ENCODE measurements at regions not wholly inside any gene's neighbourhood (a gene's known extent, or its start where the extent isn't known, plus 50 kb on each side); places are given as distances from the start of the nearest gene placed in this dataset.

GRCh38 chr12:124622331-124622730 is 54.9 kb upstream of the NCOR2 start:
- 61% methylated on average over 5 of the region's 7 CpGs for WGBS (ENCODE audit: insufficient coverage)
- peaks cover 2 to 5% of the 10 kb centered on the region in 2 donors for H3K36me3 Mint-ChIP-seq
- DNase-seq: peak; percentile 74 to 81 (median 80)
- Histone ChIP-seq H3K4me1 (ENCODE audit: control insufficient read depth in 1 of 2, insufficient read depth in 2 of 2, low read length in 2 of 2) (peaks cover 63 to 72% of the 10 kb centered on the region in 2 donors), H4K20me1 (ENCODE audit: insufficient read depth, low read length) (no peaks in the 10 kb centered on the region), H2AFZ (ENCODE audit: insufficient read depth, low read depth, low read length, poor library complexity, severe bottlenecking) (no peak overlapping the region), H3K4me2 (replicated peaks; ENCODE audit: extremely low read depth, low read length, poor library complexity, severe bottlenecking) (peak overlapping the region; percentile 22), H3K36me3 (replicated peaks in 1 of 2; ENCODE audit: control insufficient read depth in 1 of 2, insufficient read depth in 2 of 2, low read length in 2 of 2) (no peaks in the 10 kb centered on the region), H3K9ac (ENCODE audit: insufficient read depth, low read length, poor library complexity, severe bottlenecking) (no peak overlapping the region), H3K27ac (ENCODE audit: low read depth in 1 of 2, low read length in 2 of 2) (peak overlapping the region; percentile 4 to 64), H3K79me2 (ENCODE audit: insufficient read depth, low read length) (no peaks in the 10 kb centered on the region), H3K4me3 (replicated peaks in 1 of 3; ENCODE audit: low read depth in 2 of 3, low read length in 3 of 3) (no peak overlapping the region), H3K27me3 (ENCODE audit: control insufficient read depth in 2 of 2, insufficient read depth in 2 of 2, low read length in 2 of 2) (no peaks in the 10 kb centered on the region), H3K9me3 (replicated peaks in 1 of 2; ENCODE audit: control insufficient read depth in 1 of 2, insufficient read depth in 1 of 2, low read length in 2 of 2) (peaks cover 0 to 7% of the 10 kb centered on the region in 2 donors)
- H3K27ac Mint-ChIP-seq: peak overlapping the region in 6 of 7 donors; percentile 11 to 98 (median 87)
- intact Hi-C loops (cut with micrococcal nuclease): no loop called here
- TF ChIP-seq CTCF (IDR thresholded peaks at IDR 0.05): no peak
- peaks cover 2 to 10% (median 4%) of the 10 kb centered on the region in 7 donors for H3K9me3 Mint-ChIP-seq
- peak overlapping the region in 1 of 2 donors; percentile 2 for H3K4me3 Mint-ChIP-seq
- peaks cover 74% of the 10 kb centered on the region for H3K4me1 Mint-ChIP-seq
- no peaks in the 10 kb centered on the region for H3K27me3 Mint-ChIP-seq (ENCODE audit: low read depth in 3 of 3)

GRCh38 chr12:124621296-124621660 is 53.9 kb upstream of the NCOR2 start:
- intact Hi-C loops (cut with micrococcal nuclease): no loop called here
- no peak overlapping the region for H3K27ac ChIP-seq (ENCODE audit: low read depth in 1 of 2, low read length in 2 of 2)

More at GRCh38 chr12:124621296-124621660, 53.9 kb upstream of the NCOR2 start:
- Histone ChIP-seq H3K79me2 (ENCODE audit: insufficient read depth, low read length) (no peaks in the 10 kb centered on the region), H2AFZ (ENCODE audit: insufficient read depth, low read depth, low read length, poor library complexity, severe bottlenecking) (no peak overlapping the region), H3K36me3 (replicated peaks in 1 of 2; ENCODE audit: control insufficient read depth in 1 of 2, insufficient read depth in 2 of 2, low read length in 2 of 2) (no peaks in the 10 kb centered on the region), H3K4me3 (replicated peaks in 1 of 3; ENCODE audit: low read depth in 2 of 3, low read length in 3 of 3) (no peak overlapping the region), H4K20me1 (ENCODE audit: insufficient read depth, low read length) (no peaks in the 10 kb centered on the region), H3K9me3 (replicated peaks in 1 of 2; ENCODE audit: control insufficient read depth in 1 of 2, insufficient read depth in 1 of 2, low read length in 2 of 2) (peaks cover 0 to 7% of the 10 kb centered on the region in 2 donors), H3K4me2 (replicated peaks; ENCODE audit: extremely low read depth, low read length, poor library complexity, severe bottlenecking) (no peak overlapping the region), H3K27me3 (ENCODE audit: control insufficient read depth in 2 of 2, insufficient read depth in 2 of 2, low read length in 2 of 2) (no peaks in the 10 kb centered on the region), H3K4me1 (ENCODE audit: control insufficient read depth in 1 of 2, insufficient read depth in 2 of 2, low read length in 2 of 2) (peaks cover 63 to 72% of the 10 kb centered on the region in 2 donors), H3K9ac (ENCODE audit: insufficient read depth, low read length, poor library complexity, severe bottlenecking) (no peak overlapping the region)
- no peak for DNase-seq
- Mint-ChIP-seq H3K4me3 (no peak overlapping the region), H3K36me3 (peaks cover 2 to 5% of the 10 kb centered on the region in 2 donors), H3K9me3 (peaks cover 2 to 8% (median 4%) of the 10 kb centered on the region in 7 donors), H3K27ac (peak overlapping the region in 1 of 7 donors; percentile 40), H3K4me1 (peaks cover 76% of the 10 kb centered on the region), H3K27me3 (ENCODE audit: low read depth in 3 of 3) (no peaks in the 10 kb centered on the region)
- 100% methylated on average over 8 of the region's 11 CpGs for WGBS (ENCODE audit: insufficient coverage)
- no peak for TF ChIP-seq CTCF (IDR thresholded peaks at IDR 0.05)

Measured in CD14-positive monocyte (primary cell).